ENCODE measurements at regions not wholly inside any gene's neighbourhood (a gene's known extent, or its start where the extent isn't known, plus 50 kb on each side); places are given as distances from the start of the nearest gene placed in this dataset.

- no peak for TF ChIP-seq CTCF (conservative IDR thresholded peaks at IDR 0.05; ENCODE audit: low read length)
- no peak for DNase-seq (ENCODE audit: low read depth)
- no peak overlapping the region for H3K4me3 ChIP-seq (ENCODE audit: low read length)
These were observed 247.2 kb upstream of the CSF3R start for GRCh38 chr1:36729716-36730510.

GRCh38 chr1:36729289-36729688 is 246.6 kb upstream of the CSF3R start:
- no peak for TF ChIP-seq CTCF (conservative IDR thresholded peaks at IDR 0.05; ENCODE audit: low read length)
- H3K4me3 ChIP-seq (ENCODE audit: low read length): no peak overlapping the region
- no peak for DNase-seq (ENCODE audit: low read depth)

GRCh38 chr1:36728846-36729245 is 246.1 kb upstream of the CSF3R start:
- DNase-seq (ENCODE audit: low read depth): no peak
- no peak overlapping the region for H3K4me3 ChIP-seq (ENCODE audit: low read length)
- no peak for TF ChIP-seq CTCF (conservative IDR thresholded peaks at IDR 0.05; ENCODE audit: low read length)

GRCh38 chr1:36728051-36728450 is 245.3 kb upstream of the CSF3R start:
- TF ChIP-seq CTCF (conservative IDR thresholded peaks at IDR 0.05; ENCODE audit: low read length): no peak
- no peak overlapping the region for H3K4me3 ChIP-seq (ENCODE audit: low read length)
- DNase-seq (ENCODE audit: low read depth): no peak

- H3K4me3 ChIP-seq (ENCODE audit: low read length): no peak overlapping the region
- no peak for TF ChIP-seq CTCF (conservative IDR thresholded peaks at IDR 0.05; ENCODE audit: low read length)
- DNase-seq (ENCODE audit: low read depth): no peak
These were observed 242.4 kb upstream of the CSF3R start for GRCh38 chr1:36725151-36725550.

- no peak for DNase-seq (ENCODE audit: low read depth)
These were observed 241.1 kb upstream of the CSF3R start for GRCh38 chr1:36723813-36724212.

More at GRCh38 chr1:36723813-36724212, 241.1 kb upstream of the CSF3R start:
- no peak overlapping the region for H3K4me3 ChIP-seq (ENCODE audit: low read length)
- no peak for TF ChIP-seq CTCF (conservative IDR thresholded peaks at IDR 0.05; ENCODE audit: low read length)
